ENCODE measurements at regions not wholly inside any gene's neighbourhood (a gene's known extent, or its start where the extent isn't known, plus 50 kb on each side); places are given as distances from the start of the nearest gene placed in this dataset.
"Not testable (repeated sequence)": the region's sequence is repeated elsewhere in the genome, so short reads cannot be mapped to it uniquely, and the experiment has no call there.

- TF ChIP-seq CTCF (IDR thresholded peaks at IDR 0.05; ENCODE audit: unreplicated experiment) = no peak
- no peaks in the 10 kb centered on the region for H3K9me3 Mint-ChIP-seq (ENCODE audit: unreplicated experiment)
- no peak for DNase-seq (ENCODE audit: low spot score)
- H3K4me1 Mint-ChIP-seq (ENCODE audit: unreplicated experiment) = no peaks in the 10 kb centered on the region
- no peaks in the 10 kb centered on the region for H3K27me3 Mint-ChIP-seq (ENCODE audit: unreplicated experiment)
- no peak overlapping the region for H3K4me3 Mint-ChIP-seq (ENCODE audit: unreplicated experiment)
- no peak overlapping the region for H3K27ac Mint-ChIP-seq (ENCODE audit: unreplicated experiment)
- H3K36me3 Mint-ChIP-seq (ENCODE audit: low read depth, unreplicated experiment) = no peaks in the 10 kb centered on the region
Observed at GRCh38 chr11:97761175-97761574, 1259.6 kb upstream of the CNTN5 start.

- no peak for DNase-seq (ENCODE audit: low spot score)
- Mint-ChIP-seq H3K27ac (ENCODE audit: unreplicated experiment) (no peak overlapping the region), H3K4me3 (ENCODE audit: unreplicated experiment) (no peak overlapping the region), H3K9me3 (ENCODE audit: unreplicated experiment) (no peaks in the 10 kb centered on the region), H3K27me3 (ENCODE audit: unreplicated experiment) (no peaks in the 10 kb centered on the region), H3K4me1 (ENCODE audit: unreplicated experiment) (no peaks in the 10 kb centered on the region), H3K36me3 (ENCODE audit: low read depth, unreplicated experiment) (no peaks in the 10 kb centered on the region)
- TF ChIP-seq CTCF (IDR thresholded peaks at IDR 0.05; ENCODE audit: unreplicated experiment) = no peak
Observed at GRCh38 chr11:97764193-97764592, 1256.6 kb upstream of the CNTN5 start.

GRCh38 chr11:97764605-97765004 lies 1256.1 kb upstream of the CNTN5 start:
- H3K27ac Mint-ChIP-seq (ENCODE audit: unreplicated experiment) = no peak overlapping the region
- no peaks in the 10 kb centered on the region for H3K27me3 Mint-ChIP-seq (ENCODE audit: unreplicated experiment)
- no peak overlapping the region for H3K4me3 Mint-ChIP-seq (ENCODE audit: unreplicated experiment)
- no peak for DNase-seq (ENCODE audit: low spot score)
- H3K4me1 Mint-ChIP-seq (ENCODE audit: unreplicated experiment) = no peaks in the 10 kb centered on the region
- no peaks in the 10 kb centered on the region for H3K36me3 Mint-ChIP-seq (ENCODE audit: low read depth, unreplicated experiment)
- no peaks in the 10 kb centered on the region for H3K9me3 Mint-ChIP-seq (ENCODE audit: unreplicated experiment)
- TF ChIP-seq CTCF (IDR thresholded peaks at IDR 0.05; ENCODE audit: unreplicated experiment) = no peak

- Mint-ChIP-seq H3K36me3 (ENCODE audit: low read depth, unreplicated experiment) (no peaks in the 10 kb centered on the region), H3K9me3 (ENCODE audit: unreplicated experiment) (no peaks in the 10 kb centered on the region), H3K4me1 (ENCODE audit: unreplicated experiment) (no peaks in the 10 kb centered on the region), H3K4me3 (ENCODE audit: unreplicated experiment) (no peak overlapping the region), H3K27ac (ENCODE audit: unreplicated experiment) (no peak overlapping the region), H3K27me3 (ENCODE audit: unreplicated experiment) (no peaks in the 10 kb centered on the region)
- no peak for TF ChIP-seq CTCF (IDR thresholded peaks at IDR 0.05; ENCODE audit: unreplicated experiment)
- no peak for DNase-seq (ENCODE audit: low spot score)
Observed at GRCh38 chr11:97770570-97770969, 1250.2 kb upstream of the CNTN5 start.

GRCh38 chr11:97772705-97773104 lies 1248.0 kb upstream of the CNTN5 start:
- no peak for TF ChIP-seq CTCF (IDR thresholded peaks at IDR 0.05; ENCODE audit: unreplicated experiment)
- Mint-ChIP-seq H3K4me3 (ENCODE audit: unreplicated experiment) (no peak overlapping the region), H3K9me3 (ENCODE audit: unreplicated experiment) (no peaks in the 10 kb centered on the region), H3K27me3 (ENCODE audit: unreplicated experiment) (no peaks in the 10 kb centered on the region), H3K36me3 (ENCODE audit: low read depth, unreplicated experiment) (no peaks in the 10 kb centered on the region), H3K27ac (ENCODE audit: unreplicated experiment) (no peak overlapping the region), H3K4me1 (ENCODE audit: unreplicated experiment) (no peaks in the 10 kb centered on the region)
- no peak for DNase-seq (ENCODE audit: low spot score)

GRCh38 chr11:97784388-97784787 lies 1236.4 kb upstream of the CNTN5 start:
- not testable (repeated sequence) for H3K36me3 Mint-ChIP-seq (ENCODE audit: low read depth, unreplicated experiment); H3K27ac Mint-ChIP-seq (ENCODE audit: unreplicated experiment); H3K4me3 Mint-ChIP-seq (ENCODE audit: unreplicated experiment); DNase-seq (ENCODE audit: low spot score); H3K27me3 Mint-ChIP-seq (ENCODE audit: unreplicated experiment); H3K9me3 Mint-ChIP-seq (ENCODE audit: unreplicated experiment); H3K4me1 Mint-ChIP-seq (ENCODE audit: unreplicated experiment)
